Thoracic aorta (tissue), 2 donors: ENCODE measurements at regions not wholly inside any gene's neighbourhood (a gene's known extent, or its start where the extent isn't known, plus 50 kb on each side); places are given as distances from the start of the nearest gene placed in this dataset.

Source experiments
- ATAC-seq: fragments of 150-250 bp; one replicate; pipeline ENCODE4 v1.8.0; 2017; ENCODE audit warnings: low read depth; ENCODE audit not compliant: insufficient number of reproducible peaks, low FRiP score
- DNase-seq: peaks from one replicate; pipeline ENCODE4 v3.0.0-alpha.2; 2020; ENCODE audit warnings: low spot score
- H3K27ac ChIP-seq, 2 donors: fragments of 200-600 bp; sonication (generic); 1 replicate in 1 of 2; 2 replicates in 1 of 2; pipeline ENCODE4 v1.5.1; 2016; ENCODE audit warnings: mild to moderate bottlenecking in 2 of 2, moderate library complexity in 2 of 2
- H3K27me3 ChIP-seq: fragments of 200-600 bp; sonication (generic); replicated peaks from 2 replicates; pipeline ENCODE4 v1.6.0; 2016; ENCODE audit warnings: mild to moderate bottlenecking; ENCODE audit not compliant: insufficient read depth
- H3K36me3 ChIP-seq: fragments of 200-600 bp; sonication (generic); one replicate; pipeline ENCODE4 v1.5.1; 2016
- H3K4me1 ChIP-seq, 2 donors: fragments of 200-600 bp; sonication (generic); 1 replicate in 1 of 2; 2 replicates in 1 of 2; pipeline versions ENCODE4 v1.5.1 to v1.6.0; 2016; ENCODE audit warnings: low read depth in 2 of 2, mild to moderate bottlenecking in 1 of 2; ENCODE audit not compliant: control insufficient read depth in 1 of 2
- H3K4me3 ChIP-seq: fragments of 200-600 bp; sonication (generic); 2 replicates; pipeline ENCODE4 v1.5.1; 2016; ENCODE audit warnings: mild to moderate bottlenecking
- H3K9me3 ChIP-seq: fragments of 200-600 bp; sonication (generic); 2 replicates; pipeline ENCODE4 v1.5.1; 2016
- TF ChIP-seq, protein P1 (sequence below): fragments of 200-600 bp; sonication (generic); IDR thresholded peaks from one replicate; pipeline ENCODE4 v1.5.1; 2019; ENCODE audit warnings: antibody characterized with exemption

DNA sequence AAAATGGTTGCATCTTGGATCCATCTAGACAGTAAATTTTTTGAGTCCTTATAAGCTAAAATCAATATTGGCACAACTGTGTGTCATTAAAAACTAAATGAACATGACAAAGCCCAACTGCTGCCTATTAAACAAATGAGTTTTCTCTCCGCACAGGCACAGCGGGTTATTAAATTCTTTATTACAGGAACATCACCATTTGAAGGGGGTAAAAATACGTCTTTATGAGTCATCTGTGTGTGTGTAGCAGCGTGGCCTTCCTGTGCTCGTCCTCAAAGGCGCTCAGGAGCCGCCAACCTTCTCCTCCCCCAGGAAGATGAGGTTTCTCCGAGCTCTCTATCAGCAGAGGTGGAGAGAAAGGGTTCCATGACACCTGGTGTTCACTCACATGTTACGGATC lies 62.6 kb upstream of the SDK2 start:
- no peaks in the 10 kb centered on the region for H3K27me3 ChIP-seq

DNA sequence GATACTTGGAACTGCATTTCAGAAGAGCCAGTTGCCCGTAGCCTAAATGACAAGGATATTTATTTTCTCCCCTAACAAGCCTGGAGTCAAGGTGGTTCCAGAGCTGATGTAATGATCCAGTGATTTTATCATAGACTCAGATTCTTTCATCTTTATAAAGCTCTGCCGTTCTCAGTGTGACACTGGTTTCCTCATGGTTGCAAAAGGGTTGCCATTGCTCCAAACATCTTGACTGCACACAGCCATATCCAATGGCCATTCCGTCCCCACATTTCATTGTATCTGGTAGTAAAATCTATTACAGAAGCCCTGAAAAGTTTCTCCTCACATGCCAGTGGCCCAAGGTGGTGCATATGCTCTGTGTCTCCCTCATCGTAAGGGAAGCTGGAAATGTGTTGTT lies 63.1 kb upstream of the SDK2 start:
- no peak overlapping the region for H3K4me3 ChIP-seq
- H3K4me1 ChIP-seq, result no peaks in the 10 kb centered on the region
- no peak overlapping the region for H3K27ac ChIP-seq
- ATAC-seq (no peak), DNase-seq (no peak)
- TF ChIP-seq, protein P1, sequence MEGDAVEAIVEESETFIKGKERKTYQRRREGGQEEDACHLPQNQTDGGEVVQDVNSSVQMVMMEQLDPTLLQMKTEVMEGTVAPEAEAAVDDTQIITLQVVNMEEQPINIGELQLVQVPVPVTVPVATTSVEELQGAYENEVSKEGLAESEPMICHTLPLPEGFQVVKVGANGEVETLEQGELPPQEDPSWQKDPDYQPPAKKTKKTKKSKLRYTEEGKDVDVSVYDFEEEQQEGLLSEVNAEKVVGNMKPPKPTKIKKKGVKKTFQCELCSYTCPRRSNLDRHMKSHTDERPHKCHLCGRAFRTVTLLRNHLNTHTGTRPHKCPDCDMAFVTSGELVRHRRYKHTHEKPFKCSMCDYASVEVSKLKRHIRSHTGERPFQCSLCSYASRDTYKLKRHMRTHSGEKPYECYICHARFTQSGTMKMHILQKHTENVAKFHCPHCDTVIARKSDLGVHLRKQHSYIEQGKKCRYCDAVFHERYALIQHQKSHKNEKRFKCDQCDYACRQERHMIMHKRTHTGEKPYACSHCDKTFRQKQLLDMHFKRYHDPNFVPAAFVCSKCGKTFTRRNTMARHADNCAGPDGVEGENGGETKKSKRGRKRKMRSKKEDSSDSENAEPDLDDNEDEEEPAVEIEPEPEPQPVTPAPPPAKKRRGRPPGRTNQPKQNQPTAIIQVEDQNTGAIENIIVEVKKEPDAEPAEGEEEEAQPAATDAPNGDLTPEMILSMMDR, result no peak
- no peaks in the 10 kb centered on the region for H3K36me3 ChIP-seq
- no peaks in the 10 kb centered on the region for H3K27me3 ChIP-seq
- no peaks in the 10 kb centered on the region for H3K9me3 ChIP-seq

More for the DNA sequence above, 62.6 kb upstream of the SDK2 start:
- Histone ChIP-seq H3K36me3 (no peaks in the 10 kb centered on the region), H3K9me3 (no peaks in the 10 kb centered on the region), H3K27ac (no peak overlapping the region), H3K4me1 (no peaks in the 10 kb centered on the region), H3K4me3 (no peak overlapping the region)
- ATAC-seq, result no peak
- DNase-seq, result no peak
- TF ChIP-seq, protein P1, result no peak

DNA sequence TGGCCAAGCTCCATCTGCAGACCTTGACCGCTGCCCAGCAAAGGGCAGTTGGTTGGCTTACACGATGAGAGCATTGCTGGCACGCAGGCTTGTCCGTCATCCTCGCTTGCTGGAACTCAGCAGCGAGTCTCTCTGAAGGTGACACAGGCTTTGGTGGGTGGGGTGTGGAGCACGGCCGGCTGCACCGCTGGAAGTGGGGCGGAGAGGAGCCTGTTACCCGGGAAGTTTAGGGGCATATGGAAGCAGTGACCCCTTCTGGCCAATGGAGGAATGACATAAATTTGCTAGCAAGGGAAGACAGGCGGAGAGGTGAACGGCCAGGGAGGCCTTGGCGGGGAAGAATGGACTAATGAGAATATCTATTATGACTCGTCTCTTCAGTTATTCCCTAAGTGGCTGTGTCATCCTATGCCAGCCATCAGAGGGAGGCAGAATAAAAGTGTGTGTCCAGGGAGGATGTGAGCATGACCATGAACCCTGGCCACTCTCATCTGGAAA lies 65.9 kb upstream of the SDK2 start:
- H3K27me3 ChIP-seq, result no peaks in the 10 kb centered on the region
- no peak overlapping the region for H3K27ac ChIP-seq
- H3K9me3 ChIP-seq, result no peaks in the 10 kb centered on the region
- ATAC-seq (no peak), DNase-seq (peak; percentile 14)
- H3K4me1 ChIP-seq, result no peaks in the 10 kb centered on the region
- TF ChIP-seq, protein P1, result peak; percentile 80
- no peak overlapping the region for H3K4me3 ChIP-seq
- H3K36me3 ChIP-seq, result no peaks in the 10 kb centered on the region

DNA sequence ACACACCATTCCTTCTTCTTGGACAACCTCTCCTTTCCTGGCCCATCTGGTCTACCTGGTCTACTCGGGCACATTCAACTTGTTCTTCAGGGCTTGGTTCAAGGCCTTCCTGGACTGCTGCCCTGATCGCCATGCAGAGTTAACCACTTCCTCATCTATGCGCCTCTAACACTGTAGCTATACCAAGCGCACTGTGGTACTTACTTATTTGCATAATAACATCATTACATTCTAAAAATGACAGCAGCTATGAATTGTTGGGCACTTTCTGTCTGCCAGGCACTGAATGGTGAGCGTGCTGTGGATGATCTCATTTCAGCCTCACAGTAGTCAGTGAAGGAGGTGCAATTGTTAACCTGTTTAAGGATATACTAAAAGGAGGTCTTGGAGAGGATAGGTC lies 66.9 kb upstream of the SDK2 start:
- ATAC-seq (no peak), DNase-seq (no peak)
- no peaks in the 10 kb centered on the region for H3K36me3 ChIP-seq
- no peak overlapping the region for H3K4me3 ChIP-seq
- no peaks in the 10 kb centered on the region for H3K27me3 ChIP-seq
- H3K4me1 ChIP-seq, result no peaks in the 10 kb centered on the region
- TF ChIP-seq, protein P1, result no peak
- H3K27ac ChIP-seq, result no peak overlapping the region
- H3K9me3 ChIP-seq, result no peaks in the 10 kb centered on the region

DNA sequence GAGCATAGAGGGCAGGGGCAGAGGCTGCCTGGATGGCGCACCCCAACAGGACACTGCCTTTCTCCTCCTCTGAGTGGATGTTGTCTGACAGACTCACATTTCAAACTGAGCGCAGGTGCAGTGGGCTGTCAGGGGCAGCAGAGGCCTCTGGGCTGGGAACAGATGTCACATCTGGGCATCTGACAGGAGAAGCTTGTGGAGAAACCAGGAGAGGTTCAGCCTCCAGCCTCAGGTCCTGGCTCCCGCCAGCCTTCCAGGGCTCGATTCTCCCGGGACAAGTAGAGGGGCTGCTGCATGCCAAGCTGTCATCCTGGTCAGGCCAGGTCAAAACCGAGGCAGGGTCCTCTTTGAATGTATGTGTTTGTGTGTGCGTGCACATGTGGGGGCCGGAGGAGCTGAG lies 67.7 kb upstream of the SDK2 start:
- no peak overlapping the region for H3K4me3 ChIP-seq
- TF ChIP-seq, protein P1, result no peak
- ATAC-seq (no peak), DNase-seq (no peak)
- H3K27me3 ChIP-seq, result no peaks in the 10 kb centered on the region
- H3K9me3 ChIP-seq, result no peaks in the 10 kb centered on the region
- H3K4me1 ChIP-seq, result no peaks in the 10 kb centered on the region
- no peak overlapping the region for H3K27ac ChIP-seq
- no peaks in the 10 kb centered on the region for H3K36me3 ChIP-seq
